B cell (primary cell): ENCODE measurements at regions not wholly inside any gene's neighbourhood (a gene's known extent, or its start where the extent isn't known, plus 50 kb on each side); places are given as distances from the start of the nearest gene placed in this dataset.

Source experiments
- EZH2 ChIP-seq: IDR thresholded peaks from 2 replicates; pipeline ENCODE4 v1.6.1; 2012; ENCODE audit warnings: borderline replicate concordance, low read depth, mild to moderate bottlenecking, moderate library complexity, low read length; ENCODE audit not compliant: insufficient read depth, poor library complexity, severe bottlenecking
- TF ChIP-seq, protein P1 (sequence below): fragments of 200-600 bp; IDR thresholded peaks from one replicate; pipeline ENCODE4 v1.8.0; 2022; ENCODE audit warnings: antibody characterized with exemption, mild to moderate bottlenecking

DNA sequence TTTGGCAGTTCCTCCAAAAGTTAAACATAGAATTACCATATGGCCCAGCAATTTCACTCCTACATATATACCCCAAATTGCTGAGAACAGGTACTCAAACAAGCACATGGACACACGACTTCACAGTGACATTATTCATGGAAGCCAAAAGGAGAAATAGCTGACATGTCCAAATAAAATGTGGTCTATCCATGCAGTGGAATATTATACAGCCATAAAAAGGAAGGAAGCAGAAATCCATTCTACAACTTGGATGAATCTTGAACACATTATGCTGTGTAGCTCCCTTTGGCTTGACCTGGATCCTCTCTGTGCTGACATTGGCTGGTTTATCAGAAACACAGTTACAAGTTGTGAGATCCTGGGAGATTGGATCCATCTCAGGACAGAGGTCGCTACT, 370.9 kb upstream of the EEF2KMT start:
- TF ChIP-seq EZH2 = no peak
- TF ChIP-seq, protein P1, sequence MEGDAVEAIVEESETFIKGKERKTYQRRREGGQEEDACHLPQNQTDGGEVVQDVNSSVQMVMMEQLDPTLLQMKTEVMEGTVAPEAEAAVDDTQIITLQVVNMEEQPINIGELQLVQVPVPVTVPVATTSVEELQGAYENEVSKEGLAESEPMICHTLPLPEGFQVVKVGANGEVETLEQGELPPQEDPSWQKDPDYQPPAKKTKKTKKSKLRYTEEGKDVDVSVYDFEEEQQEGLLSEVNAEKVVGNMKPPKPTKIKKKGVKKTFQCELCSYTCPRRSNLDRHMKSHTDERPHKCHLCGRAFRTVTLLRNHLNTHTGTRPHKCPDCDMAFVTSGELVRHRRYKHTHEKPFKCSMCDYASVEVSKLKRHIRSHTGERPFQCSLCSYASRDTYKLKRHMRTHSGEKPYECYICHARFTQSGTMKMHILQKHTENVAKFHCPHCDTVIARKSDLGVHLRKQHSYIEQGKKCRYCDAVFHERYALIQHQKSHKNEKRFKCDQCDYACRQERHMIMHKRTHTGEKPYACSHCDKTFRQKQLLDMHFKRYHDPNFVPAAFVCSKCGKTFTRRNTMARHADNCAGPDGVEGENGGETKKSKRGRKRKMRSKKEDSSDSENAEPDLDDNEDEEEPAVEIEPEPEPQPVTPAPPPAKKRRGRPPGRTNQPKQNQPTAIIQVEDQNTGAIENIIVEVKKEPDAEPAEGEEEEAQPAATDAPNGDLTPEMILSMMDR = no peak
